HCT116 (cell line): ENCODE measurements at regions not wholly inside any gene's neighbourhood (a gene's known extent, or its start where the extent isn't known, plus 50 kb on each side); places are given as distances from the start of the nearest gene placed in this dataset.

Experiments used
- CEBPB ChIP-seq: IDR thresholded peaks from 2 replicates; pipeline ENCODE4 v1.6.1; 2012; ENCODE audit warnings: low read depth
- CTCF ChIP-seq, 3 experiments: fragments of 200-600 bp in 1 of 3; sonication (generic) in 1 of 3; IDR thresholded peaks in 2 of 3; conservative IDR thresholded peaks in 1 of 3; 2 replicates each; pipeline ENCODE4 v1.5.1; 2012 to 2017; ENCODE audit warnings: low read depth in 2 of 3, low read length in 2 of 3, antibody characterized with exemption in 1 of 3, borderline replicate concordance in 1 of 3, control low read depth in 1 of 3, mild to moderate bottlenecking in 1 of 3, mixed read lengths in 1 of 3, mixed run types in 1 of 3, moderate library complexity in 1 of 3; ENCODE audit not compliant: insufficient read depth in 1 of 3
- EGR1 ChIP-seq: IDR thresholded peaks from 2 replicates; pipeline ENCODE4 v1.6.1; 2012; ENCODE audit warnings: low read depth
- JUND ChIP-seq: IDR thresholded peaks from 2 replicates; pipeline ENCODE4 v1.6.1; 2012
- MAX ChIP-seq: IDR thresholded peaks from 2 replicates; pipeline ENCODE4 v1.6.1; 2012
- POLR2A ChIP-seq: IDR thresholded peaks from 2 replicates; pipeline ENCODE4 v1.7.0; 2011; ENCODE audit warnings: borderline replicate concordance; ENCODE audit not compliant: insufficient read depth, insufficient read length; ENCODE audit errors: extremely low read depth
- POLR2AphosphoS5 ChIP-seq: IDR thresholded peaks from 2 replicates; pipeline ENCODE4 v1.6.1; 2011; ENCODE audit warnings: mild to moderate bottlenecking, low read depth, low read length, moderate library complexity
- TF ChIP-seq, protein P1 (sequence below): IDR thresholded peaks from 2 replicates; pipeline ENCODE4 v1.6.1; 2012

GRCh38 chr11:82474876-82475275, 258.8 kb downstream of the FAM181B start:
- TF ChIP-seq CTCF (IDR thresholded peaks at IDR 0.05 in 2 of 3, conservative IDR thresholded peaks at IDR 0.05 in 1 of 3; ENCODE audit: borderline replicate concordance in 1 of 3, insufficient read depth in 1 of 3, low read depth in 2 of 3, low read length in 2 of 3), result no peak
- TF ChIP-seq EGR1, result no peak
- no peak for TF ChIP-seq JUND
- no peak for TF ChIP-seq POLR2A
- no peak for TF ChIP-seq CEBPB
- TF ChIP-seq MAX, result no peak
- TF ChIP-seq, protein P1, sequence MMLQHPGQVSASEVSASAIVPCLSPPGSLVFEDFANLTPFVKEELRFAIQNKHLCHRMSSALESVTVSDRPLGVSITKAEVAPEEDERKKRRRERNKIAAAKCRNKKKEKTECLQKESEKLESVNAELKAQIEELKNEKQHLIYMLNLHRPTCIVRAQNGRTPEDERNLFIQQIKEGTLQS, result no peak
- no peak for TF ChIP-seq POLR2AphosphoS5
